Thyroid gland (tissue), 4 donors: ENCODE measurements at regions not wholly inside any gene's neighbourhood (a gene's known extent, or its start where the extent isn't known, plus 50 kb on each side); places are given as distances from the start of the nearest gene placed in this dataset.

Source experiments
- DNase-seq, 2 donors: peaks; one replicate each; pipeline ENCODE4 v3.0.0-alpha.2; 2019
- H3K27ac ChIP-seq, 3 donors: fragments of 200-600 bp; sonication (generic); 1 replicate in 2 of 3; 2 replicates in 1 of 3; pipeline ENCODE4 v1.5.1; 2016 to 2019; ENCODE audit warnings: mild to moderate bottlenecking in 1 of 3, moderate library complexity in 1 of 3
- H3K27me3 ChIP-seq: fragments of 200-600 bp; sonication (generic); one replicate; pipeline ENCODE4 v1.5.1; 2019
- H3K36me3 ChIP-seq, 2 donors: fragments of 200-600 bp; sonication (generic); one replicate each; pipeline ENCODE4 v1.5.1; 2016 to 2019
- H3K4me1 ChIP-seq, 2 donors: fragments of 200-600 bp; sonication (generic); one replicate each; pipeline ENCODE4 v1.5.1; 2017 to 2019
- H3K4me3 ChIP-seq, 3 donors: fragments of 200-600 bp; sonication (generic); replicated peaks in 1 of 3; 1 replicate in 2 of 3; 2 replicates in 1 of 3; pipeline ENCODE4 v1.5.1; 2016; ENCODE audit warnings: mild to moderate bottlenecking in 1 of 3
- H3K9me3 ChIP-seq: fragments of 200-600 bp; sonication (generic); one replicate; pipeline ENCODE4 v1.5.1; 2017
- POLR2A ChIP-seq, 2 donors: fragments of 450-650 bp; IDR thresholded peaks; one replicate each; pipeline ENCODE4 v1.6.1; 2017; ENCODE audit warnings: antibody characterized with exemption in 2 of 2, mild to moderate bottlenecking in 2 of 2, moderate library complexity in 1 of 2
- WGBS, 2 donors: methylation state at CpG; one replicate each; pipeline ENCODE4 v1.1.5; 2017; 5-methylcytosine and 5-hydroxymethylcytosine counted together
- intact Hi-C: fragments of 100-400 bp; cut with DNase I; formaldehyde crosslinking; loops from one replicate; pipeline ENCODE4 v1.15.1; 2023
- TF ChIP-seq, protein P1 (sequence below), 6 experiments: fragments of 200-600 bp in 3 of 6; fragments of 450-650 bp in 3 of 6; sonication (generic) in 3 of 6; IDR thresholded peaks; one replicate each; pipeline ENCODE4 v1.5.1; 2016 to 2019; ENCODE audit warnings: antibody characterized with exemption in 6 of 6, mild to moderate bottlenecking in 2 of 6, inconsistent platforms in 1 of 6, moderate library complexity in 1 of 6

DNA sequence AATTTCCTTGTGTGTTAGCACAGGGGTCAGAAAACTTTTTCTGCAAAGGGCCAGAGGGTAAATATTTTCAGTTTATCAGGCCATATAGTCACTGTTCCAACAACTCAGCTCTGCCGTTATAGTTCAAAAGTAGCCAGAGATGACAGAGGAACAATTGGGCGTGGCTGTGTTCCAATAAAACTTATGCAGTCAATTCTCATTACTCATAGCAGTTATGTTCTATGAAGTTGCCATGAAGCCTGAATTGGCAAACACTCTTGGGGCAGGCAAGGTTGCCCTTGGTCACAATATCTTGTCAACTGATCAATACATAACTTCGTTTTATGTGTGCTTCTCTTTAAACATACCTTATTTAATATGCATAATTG, 304.2 kb downstream of the TFAP2C start:
- Histone ChIP-seq H3K27me3 (peaks cover 6% of the 10 kb centered on the region), H3K9me3 (no peaks in the 10 kb centered on the region), H3K36me3 (no peaks in the 10 kb centered on the region), H3K27ac (no peak overlapping the region), H3K4me1 (no peaks in the 10 kb centered on the region), H3K4me3 (no peak overlapping the region)
- intact Hi-C loops: no loop called here
- WGBS, 2 donors: 80 to 82% methylated on average over 3 of the region's 3 CpGs
- no peak for TF ChIP-seq POLR2A (IDR thresholded peaks at IDR 0.05)
- TF ChIP-seq, protein P1, sequence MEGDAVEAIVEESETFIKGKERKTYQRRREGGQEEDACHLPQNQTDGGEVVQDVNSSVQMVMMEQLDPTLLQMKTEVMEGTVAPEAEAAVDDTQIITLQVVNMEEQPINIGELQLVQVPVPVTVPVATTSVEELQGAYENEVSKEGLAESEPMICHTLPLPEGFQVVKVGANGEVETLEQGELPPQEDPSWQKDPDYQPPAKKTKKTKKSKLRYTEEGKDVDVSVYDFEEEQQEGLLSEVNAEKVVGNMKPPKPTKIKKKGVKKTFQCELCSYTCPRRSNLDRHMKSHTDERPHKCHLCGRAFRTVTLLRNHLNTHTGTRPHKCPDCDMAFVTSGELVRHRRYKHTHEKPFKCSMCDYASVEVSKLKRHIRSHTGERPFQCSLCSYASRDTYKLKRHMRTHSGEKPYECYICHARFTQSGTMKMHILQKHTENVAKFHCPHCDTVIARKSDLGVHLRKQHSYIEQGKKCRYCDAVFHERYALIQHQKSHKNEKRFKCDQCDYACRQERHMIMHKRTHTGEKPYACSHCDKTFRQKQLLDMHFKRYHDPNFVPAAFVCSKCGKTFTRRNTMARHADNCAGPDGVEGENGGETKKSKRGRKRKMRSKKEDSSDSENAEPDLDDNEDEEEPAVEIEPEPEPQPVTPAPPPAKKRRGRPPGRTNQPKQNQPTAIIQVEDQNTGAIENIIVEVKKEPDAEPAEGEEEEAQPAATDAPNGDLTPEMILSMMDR (IDR thresholded peaks at IDR 0.05): no peak
- DNase-seq: no peak

DNA sequence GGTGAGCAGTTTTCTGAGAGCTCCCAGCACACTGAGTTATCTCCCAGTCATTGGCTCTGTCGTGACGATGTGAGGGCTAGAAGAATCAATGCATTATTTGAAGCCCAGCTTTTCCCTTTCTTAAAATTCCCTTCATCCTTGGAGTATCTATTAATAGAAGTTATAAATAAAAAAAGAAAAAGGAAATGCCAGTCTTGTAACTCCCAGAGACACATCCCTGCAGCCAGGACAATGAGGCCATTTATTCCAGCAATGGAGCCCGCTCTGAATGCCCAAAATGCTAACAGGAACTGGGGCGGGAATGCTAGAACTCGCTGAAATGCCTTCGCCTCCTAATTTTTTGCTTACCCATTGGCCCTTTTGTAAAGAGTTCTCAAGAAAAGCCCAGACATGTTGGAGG, 305.8 kb downstream of the TFAP2C start:
- no peak overlapping the region for H3K27ac ChIP-seq
- no peak for TF ChIP-seq POLR2A (IDR thresholded peaks at IDR 0.05)
- TF ChIP-seq, protein P1 (IDR thresholded peaks at IDR 0.05): no peak
- H3K4me1 ChIP-seq: no peaks in the 10 kb centered on the region
- H3K27me3 ChIP-seq: peaks cover 5% of the 10 kb centered on the region
- intact Hi-C loops: no loop called here
- 72 to 75% methylated on average over 6 of the region's 6 CpGs for WGBS, 2 donors
- no peaks in the 10 kb centered on the region for H3K9me3 ChIP-seq
- no peak overlapping the region for H3K4me3 ChIP-seq
- no peak for DNase-seq
- H3K36me3 ChIP-seq: no peaks in the 10 kb centered on the region

DNA sequence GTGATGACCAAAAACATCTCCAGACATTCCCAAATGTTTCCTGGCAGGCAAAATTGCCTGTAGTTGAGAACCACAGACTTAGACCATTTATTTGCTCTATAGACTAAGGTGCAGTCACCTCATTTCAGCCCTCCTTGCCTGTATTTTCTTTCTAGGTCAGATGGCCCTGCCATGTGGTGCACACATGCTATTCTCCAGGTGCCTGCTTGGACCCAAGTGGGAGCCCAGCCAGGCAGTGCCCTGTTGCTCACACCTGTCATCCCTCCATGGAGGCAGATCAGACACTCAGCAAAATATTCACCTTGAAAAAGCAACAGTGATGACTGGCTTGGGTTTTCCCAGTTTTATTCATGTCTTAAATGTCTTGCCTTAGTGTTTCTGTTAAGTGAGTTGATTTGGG, 311.4 kb downstream of the TFAP2C start:
- H3K36me3 ChIP-seq: no peaks in the 10 kb centered on the region
- no peak for DNase-seq
- H3K27me3 ChIP-seq: no peaks in the 10 kb centered on the region
- H3K4me3 ChIP-seq: no peak overlapping the region
- no peaks in the 10 kb centered on the region for H3K9me3 ChIP-seq
- no peak overlapping the region for H3K27ac ChIP-seq
- no peaks in the 10 kb centered on the region for H3K4me1 ChIP-seq
- intact Hi-C loops: no loop called here
- TF ChIP-seq POLR2A (IDR thresholded peaks at IDR 0.05): no peak
- TF ChIP-seq, protein P1 (IDR thresholded peaks at IDR 0.05): no peak

DNA sequence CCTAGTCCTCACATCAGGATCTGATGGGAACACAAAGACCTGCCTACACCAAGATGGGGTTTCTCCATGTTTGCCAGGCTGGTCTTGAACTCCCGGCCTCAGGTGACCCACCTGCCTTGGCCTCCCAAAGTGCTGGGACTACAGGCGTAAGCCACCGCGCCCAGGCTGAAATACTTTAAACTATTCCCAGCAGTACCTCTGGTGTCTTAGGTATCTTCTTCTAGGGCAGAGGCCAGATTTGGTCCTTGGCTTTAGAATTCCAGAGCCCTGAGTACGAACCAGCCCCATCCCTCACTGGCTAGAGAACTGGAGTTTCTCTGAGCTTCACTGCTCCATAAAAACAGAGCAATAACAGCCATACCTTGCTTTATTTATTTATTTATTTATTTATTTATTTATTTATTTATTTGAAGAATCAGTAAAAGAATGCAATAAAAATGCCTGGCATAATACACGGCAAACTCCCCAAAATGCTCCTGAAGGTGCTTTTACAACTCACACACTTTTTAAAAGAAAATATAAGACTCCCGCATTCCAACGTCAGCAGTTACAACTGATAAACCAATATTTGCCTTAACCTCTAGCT, 312.1 kb downstream of the TFAP2C start:
- Histone ChIP-seq H3K4me1 (no peaks in the 10 kb centered on the region), H3K27me3 (no peaks in the 10 kb centered on the region), H3K27ac (no peak overlapping the region), H3K9me3 (no peaks in the 10 kb centered on the region), H3K4me3 (no peak overlapping the region), H3K36me3 (no peaks in the 10 kb centered on the region)
- 87 to 89% methylated on average over 8 of the region's 8 CpGs for WGBS, 2 donors
- TF ChIP-seq POLR2A (IDR thresholded peaks at IDR 0.05): no peak
- TF ChIP-seq, protein P1 (IDR thresholded peaks at IDR 0.05): no peak
- DNase-seq: no peak
- intact Hi-C loops: no loop called here

DNA sequence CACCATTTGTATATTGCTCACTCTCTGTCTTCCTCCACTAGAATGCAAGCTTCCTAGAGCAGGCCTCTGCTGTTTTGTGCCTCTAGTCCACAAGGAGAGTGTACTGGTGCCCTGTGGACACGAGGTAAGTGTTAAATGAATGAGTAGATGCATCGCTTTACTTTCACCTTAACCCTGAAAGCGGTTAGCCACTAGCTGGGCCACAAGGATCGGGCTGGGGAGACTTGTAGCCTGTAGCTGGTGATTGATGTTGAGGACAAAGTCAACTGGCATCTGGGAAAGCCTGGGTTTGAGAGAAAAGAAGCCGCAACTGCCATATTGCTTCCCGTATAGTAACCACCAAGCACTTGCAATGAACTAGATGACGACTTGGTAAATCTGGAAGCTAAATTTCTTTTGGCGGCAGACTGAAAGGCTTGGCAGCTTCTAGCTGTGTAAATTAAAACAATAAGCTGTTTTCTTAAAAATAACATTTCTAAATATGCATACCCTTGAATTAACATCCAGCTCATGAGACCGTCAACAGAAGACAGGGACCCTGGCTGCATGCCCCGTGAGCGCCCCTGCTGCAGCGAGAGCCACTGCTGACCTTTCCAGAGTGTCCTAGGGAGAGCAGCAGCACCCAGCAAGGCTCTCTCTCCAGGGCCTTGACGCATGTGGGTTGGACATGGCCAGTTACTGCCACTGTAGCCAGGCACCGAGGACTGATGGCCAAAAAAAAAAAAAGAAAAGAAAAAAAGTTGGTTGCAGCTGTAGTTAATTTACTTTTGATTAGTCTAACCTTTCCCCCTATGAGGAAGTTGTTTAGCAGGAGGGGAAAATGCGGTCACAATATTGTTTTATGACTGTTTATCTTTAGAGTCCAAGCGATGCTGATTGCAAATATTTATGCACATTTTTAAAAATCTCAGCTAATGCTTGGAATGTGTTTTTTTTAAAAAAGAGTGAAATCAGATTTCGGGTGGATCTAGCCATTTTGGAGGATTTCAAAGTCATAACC, 315.1 kb downstream of the TFAP2C start:
- Histone ChIP-seq H3K27me3 (no peaks in the 10 kb centered on the region), H3K9me3 (no peaks in the 10 kb centered on the region), H3K4me1 (no peaks in the 10 kb centered on the region), H3K4me3 (no peak overlapping the region), H3K36me3 (no peaks in the 10 kb centered on the region), H3K27ac (no peak overlapping the region)
- intact Hi-C loops: no loop called here
- TF ChIP-seq, protein P1 (IDR thresholded peaks at IDR 0.05): no peak
- TF ChIP-seq POLR2A (IDR thresholded peaks at IDR 0.05): no peak
- no peak for DNase-seq
- 71 to 75% methylated on average over 17 of the region's 17 CpGs for WGBS, 2 donors
